GM23338 (cell line): ENCODE measurements at regions not wholly inside any gene's neighbourhood (a gene's known extent, or its start where the extent isn't known, plus 50 kb on each side); places are given as distances from the start of the nearest gene placed in this dataset.

Experiments used
- ATAC-seq: fragments of 200-7000 bp; cut with Tn5 transposase; 3 replicates; pipeline ENCODE4 v1.9.1; 2020
- DNase-seq: peaks from one replicate; pipeline ENCODE4 v3.0.0-alpha.2; 2015; ENCODE audit warnings: low spot score
- H2AFZ ChIP-seq: fragments of 200-600 bp; sonication (generic); 2 replicates; pipeline ENCODE4 v1.8.0; 2016; ENCODE audit warnings: antibody characterized with exemption, mild to moderate bottlenecking, moderate library complexity
- H3F3A ChIP-seq: fragments of 200-600 bp; sonication (generic); replicated peaks from 2 replicates; pipeline ENCODE4 v1.8.0; 2017; ENCODE audit warnings: antibody characterized with exemption, mixed run types, low read depth
- H3K27ac ChIP-seq: fragments of 200-600 bp; sonication (generic); 2 replicates; pipeline ENCODE4 v1.6.1; 2016; ENCODE audit warnings: low read depth
- H3K27me3 ChIP-seq: fragments of 200-600 bp; sonication (generic); 2 replicates; pipeline ENCODE4 v1.8.0; 2016; ENCODE audit warnings: mild to moderate bottlenecking, mixed run types, moderate library complexity; ENCODE audit not compliant: insufficient read depth
- H3K36me3 ChIP-seq: fragments of 200-600 bp; sonication (generic); 2 replicates; pipeline ENCODE4 v1.8.0; 2016; ENCODE audit warnings: mild to moderate bottlenecking; ENCODE audit not compliant: insufficient read depth
- H3K4me1 ChIP-seq: fragments of 200-600 bp; sonication (generic); 2 replicates; pipeline ENCODE4 v1.8.0; 2016; ENCODE audit warnings: mild to moderate bottlenecking, moderate library complexity; ENCODE audit not compliant: insufficient read depth
- H3K4me2 ChIP-seq: fragments of 200-600 bp; sonication (generic); 2 replicates; pipeline ENCODE4 v1.7.1; 2017; ENCODE audit warnings: mixed run types
- H3K4me3 ChIP-seq: fragments of 200-600 bp; sonication (generic); 2 replicates; pipeline ENCODE4 v1.6.1; 2016; ENCODE audit warnings: mixed run types
- H3K79me2 ChIP-seq: fragments of 200-600 bp; sonication (generic); replicated peaks from 2 replicates; pipeline ENCODE4 v1.8.0; 2017; ENCODE audit warnings: mild to moderate bottlenecking; ENCODE audit not compliant: insufficient read depth
- H3K9me2 ChIP-seq: fragments of 200-600 bp; sonication (generic); 2 replicates; pipeline ENCODE4 v1.8.0; 2017; ENCODE audit not compliant: insufficient read depth
- H4K20me1 ChIP-seq: fragments of 200-600 bp; sonication (generic); replicated peaks from 2 replicates; pipeline ENCODE4 v1.8.0; 2017; ENCODE audit warnings: mild to moderate bottlenecking; ENCODE audit not compliant: insufficient read depth
- H3K27ac Mint-ChIP-seq: 2 replicates; pipeline ENCODE4 v1.8.0; 2020; ENCODE audit warnings: inconsistent platforms, mild to moderate bottlenecking, moderate library complexity, mixed read lengths
- H3K27me3 Mint-ChIP-seq: 3 replicates; pipeline ENCODE4 v1.8.0; 2022; ENCODE audit warnings: low read depth, mild to moderate bottlenecking, moderate library complexity, mixed read lengths, inconsistent platforms; ENCODE audit not compliant: insufficient read depth, poor library complexity
- H3K36me3 Mint-ChIP-seq: 3 replicates; pipeline ENCODE4 v1.8.0; 2021; ENCODE audit warnings: low read depth, mild to moderate bottlenecking, inconsistent platforms, moderate library complexity, mixed read lengths
- H3K4me1 Mint-ChIP-seq: 3 replicates; pipeline ENCODE4 v1.8.0; 2020; ENCODE audit warnings: mild to moderate bottlenecking, inconsistent platforms, mixed read lengths
- H3K4me3 Mint-ChIP-seq: 3 replicates; pipeline ENCODE4 v1.8.0; 2021; ENCODE audit warnings: moderate library complexity, mild to moderate bottlenecking, inconsistent platforms, mixed read lengths
- H3K9me3 Mint-ChIP-seq: 3 replicates; pipeline ENCODE4 v1.8.0; 2020; ENCODE audit warnings: moderate library complexity, mild to moderate bottlenecking, inconsistent platforms, mixed read lengths
- CTCF ChIP-seq, 2 experiments: fragments of 200-600 bp in 1 of 2; sonication (generic) in 1 of 2; conservative IDR thresholded peaks; 2 replicates each; pipeline versions ENCODE4 v1.5.1 to v1.6.1; 2016 to 2017; ENCODE audit warnings: antibody characterized with exemption in 2 of 2, low read depth in 2 of 2, mild to moderate bottlenecking in 2 of 2, moderate library complexity in 1 of 2
- ETS1 ChIP-seq: IDR thresholded peaks from 2 replicates; pipeline ENCODE4 v1.6.1; 2016; ENCODE audit warnings: antibody characterized with exemption
- EZH2 ChIP-seq: fragments of 200-600 bp; sonication (generic); IDR thresholded peaks from one replicate; pipeline ENCODE4 v1.8.0; 2017; ENCODE audit warnings: antibody characterized with exemption, mild to moderate bottlenecking, low read depth; ENCODE audit not compliant: unreplicated experiment
- EZH2phosphoT487 ChIP-seq: fragments of 200-600 bp; sonication (generic); IDR thresholded peaks from one replicate; pipeline ENCODE4 v1.8.1; 2018; ENCODE audit warnings: antibody characterized with exemption; ENCODE audit not compliant: unreplicated experiment
- JUNB ChIP-seq: IDR thresholded peaks from one replicate; pipeline ENCODE4 v1.6.1; 2016; ENCODE audit warnings: antibody characterized with exemption; ENCODE audit not compliant: unreplicated experiment
- NANOG ChIP-seq: IDR thresholded peaks from 2 replicates; pipeline ENCODE4 v1.6.1; 2016; ENCODE audit warnings: antibody characterized with exemption, borderline replicate concordance
- POLR2AphosphoS5 ChIP-seq: IDR thresholded peaks from 2 replicates; pipeline ENCODE4 v1.6.1; 2016; ENCODE audit warnings: antibody characterized with exemption, low read depth
- ZNF114 ChIP-seq: fragments of 250-450 bp; sonication (Bioruptor Pico); IDR thresholded peaks from 2 replicates; pipeline ENCODE4 v1.5.0; 2020; ENCODE audit warnings: mild to moderate bottlenecking, moderate library complexity
- ZNF331 ChIP-seq: fragments of 250-450 bp; sonication (Bioruptor Pico); IDR thresholded peaks from 2 replicates; pipeline ENCODE4 v1.5.0; 2020; ENCODE audit warnings: low read depth, mild to moderate bottlenecking, moderate library complexity
- ZNF462 ChIP-seq: fragments of 250-450 bp; sonication (Bioruptor Pico); IDR thresholded peaks from 2 replicates; pipeline ENCODE4 v1.5.0; 2020; ENCODE audit warnings: mild to moderate bottlenecking, moderate library complexity

- no peak for TF ChIP-seq NANOG
- no peak for TF ChIP-seq ETS1
- TF ChIP-seq EZH2phosphoT487 = no peak
- no peak for TF ChIP-seq ZNF331 (CRISPR knock-in tag)
Measured at GRCh38 chr5:159824188-159825161, 91.8 kb upstream of the ADRA1B start (continued).

- H3K27me3 ChIP-seq = no peaks in the 10 kb centered on the region
- peak; percentile 48 for ATAC-seq
- no peak overlapping the region for H3K4me3 Mint-ChIP-seq
- 0 out of 2 replicates have a peak, but pooled peaks cover 5% of the 10 kb centered on the region for H3K9me2 ChIP-seq
- H3K79me2 ChIP-seq = no peaks in the 10 kb centered on the region
- no peaks in the 10 kb centered on the region for H3K9me3 Mint-ChIP-seq
- H3K4me3 ChIP-seq = no peak overlapping the region
- H2AFZ ChIP-seq = peak overlapping the region; percentile 32; the same call in 1 of the 2 replicates
- H3K27ac Mint-ChIP-seq = no peak overlapping the region
- no peaks in the 10 kb centered on the region for H3K27me3 Mint-ChIP-seq
- H3F3A ChIP-seq = no peaks in the 10 kb centered on the region
- no peaks in the 10 kb centered on the region for H4K20me1 ChIP-seq
- no peaks in the 10 kb centered on the region for H3K36me3 ChIP-seq
- no peaks in the 10 kb centered on the region for H3K4me1 ChIP-seq
- no peak for DNase-seq
- no peak overlapping the region for H3K27ac ChIP-seq
- H3K36me3 Mint-ChIP-seq = no peaks in the 10 kb centered on the region
- H3K4me2 ChIP-seq = no peak overlapping the region
- H3K4me1 Mint-ChIP-seq = no peaks in the 10 kb centered on the region
- no peak for TF ChIP-seq POLR2AphosphoS5
- no peak for TF ChIP-seq EZH2phosphoT487
- no peak for TF ChIP-seq JUNB
- TF ChIP-seq ZNF114 (CRISPR knock-in tag) = no peak
- no peak for TF ChIP-seq ZNF462
- no peak for TF ChIP-seq EZH2
- TF ChIP-seq CTCF (conservative IDR thresholded peaks at IDR 0.05; ENCODE audit: low read depth in 2 of 2) = no peak
Measured at GRCh38 chr5:159825551-159826051, 90.7 kb upstream of the ADRA1B start.
